B cell (primary cell): ENCODE measurements at regions not wholly inside any gene's neighbourhood (a gene's known extent, or its start where the extent isn't known, plus 50 kb on each side); places are given as distances from the start of the nearest gene placed in this dataset.

ENCODE experiments used
- ATAC-seq: fragments of 200-7000 bp; cut with Tn5 transposase; one replicate; pipeline ENCODE4 v1.10.0; 2021; ENCODE audit warnings: low read depth, mild to moderate bottlenecking, moderate number of reproducible peaks, moderate library complexity
- CTCF ChIA-PET: fragments of 350-600 bp; sonication (Branson Sonifier 250); formaldehyde crosslinking; loops from one replicate; lab custom pipeline; 2021; ENCODE audit warnings: antibody characterized with exemption, inconsistent platforms; lab: Charles Lee
- POLR2A ChIA-PET: fragments of 350-600 bp; sonication (Branson Sonifier 250); formaldehyde crosslinking; loops from one replicate; lab custom pipeline; 2021; ENCODE audit warnings: antibody characterized with exemption; lab: Charles Lee
- DNase-seq: peaks from one replicate; pipeline ENCODE4 v3.0.0; 2013
- H2AFZ ChIP-seq: 2 replicates; pipeline ENCODE4 v1.6.1; 2012; ENCODE audit warnings: mild to moderate bottlenecking, low read depth, low read length; ENCODE audit not compliant: insufficient read depth, poor library complexity, severe bottlenecking
- H3K27ac ChIP-seq, 2 donors: 1 replicate in 1 of 2; 2 replicates in 1 of 2; pipeline ENCODE4 v1.5.1; 2012 to 2013; ENCODE audit warnings: low read length in 2 of 2, mild to moderate bottlenecking in 2 of 2, moderate library complexity in 1 of 2
- H3K27me3 ChIP-seq, 4 experiments: fragments of 200-600 bp in 1 of 4; sonication (generic) in 1 of 4; replicated peaks in 1 of 4; 1 replicate in 2 of 4; 2 replicates in 2 of 4; pipeline versions ENCODE4 v1.6.1 to v1.7.0; 2013 to 2016; ENCODE audit warnings: low read length in 3 of 4, mild to moderate bottlenecking in 2 of 4, mixed read lengths in 1 of 4, moderate library complexity in 1 of 4; ENCODE audit not compliant: insufficient read depth in 4 of 4, control insufficient read depth in 3 of 4; ENCODE audit errors: control extremely low read depth in 1 of 4
- H3K36me3 ChIP-seq, 2 experiments: replicated peaks in 1 of 2; 1 replicate in 1 of 2; 2 replicates in 1 of 2; pipeline versions ENCODE4 v1.6.1 to v1.7.1; 2013; ENCODE audit warnings: low read length in 1 of 2; ENCODE audit not compliant: insufficient read depth in 2 of 2, control insufficient read depth in 1 of 2; ENCODE audit errors: control extremely low read depth in 1 of 2, extremely low read depth in 1 of 2
- H3K4me1 ChIP-seq, 2 donors: fragments of 200-600 bp in 1 of 2; sonication (generic) in 1 of 2; 1 replicate in 1 of 2; 2 replicates in 1 of 2; pipeline versions ENCODE4 v1.5.1 to v1.6.1; 2013 to 2017; ENCODE audit warnings: low read length in 2 of 2; ENCODE audit not compliant: control insufficient read depth in 2 of 2, insufficient read depth in 2 of 2
- H3K4me2 ChIP-seq: replicated peaks from 2 replicates; pipeline ENCODE3; 2012; ENCODE audit warnings: mild to moderate bottlenecking, low read depth, low read length; ENCODE audit not compliant: poor library complexity, severe bottlenecking
- H3K4me3 ChIP-seq, 5 experiments: fragments of 200-600 bp in 1 of 5; sonication (generic) in 1 of 5; 1 replicate in 3 of 5; 2 replicates in 2 of 5; pipeline versions ENCODE4 v1.5.1 to v1.7.0; 2011 to 2016; ENCODE audit warnings: low read length in 4 of 5, mild to moderate bottlenecking in 4 of 5, low read depth in 2 of 5, control low read depth in 1 of 5, moderate library complexity in 1 of 5; ENCODE audit not compliant: insufficient read depth in 1 of 5; ENCODE audit errors: control extremely low read depth in 1 of 5, extremely low read depth in 1 of 5
- H3K79me2 ChIP-seq: fragments of 200-600 bp; sonication (generic); one replicate; pipeline ENCODE4 v1.6.0; 2016; ENCODE audit warnings: low read length; ENCODE audit not compliant: control insufficient read depth, insufficient read depth
- H3K9ac ChIP-seq: fragments of 200-600 bp; sonication (generic); 2 replicates; pipeline ENCODE4 v1.6.1; 2017; ENCODE audit warnings: mild to moderate bottlenecking, low read length, moderate library complexity
- H3K9me3 ChIP-seq, 3 donors: one replicate each; pipeline versions ENCODE4 v1.6.1 to v1.7.1; 2013; ENCODE audit warnings: low read length in 2 of 3; ENCODE audit not compliant: control insufficient read depth in 2 of 3, insufficient read depth in 1 of 3; ENCODE audit errors: control extremely low read depth in 1 of 3
- H4K20me1 ChIP-seq: 2 replicates; pipeline ENCODE4 v1.6.0; 2012; ENCODE audit warnings: mild to moderate bottlenecking, low read length; ENCODE audit not compliant: insufficient read depth, control insufficient read depth, poor library complexity, severe bottlenecking
- H3K27ac Mint-ChIP-seq: one replicate; pipeline ENCODE4 v1.8.0; 2021; ENCODE audit warnings: mixed read lengths
- H3K27me3 Mint-ChIP-seq: one replicate; pipeline ENCODE4 v1.8.0; 2021; ENCODE audit warnings: mixed read lengths
- H3K4me1 Mint-ChIP-seq: one replicate; pipeline ENCODE4 v1.8.0; 2021; ENCODE audit warnings: mixed read lengths
- H3K4me3 Mint-ChIP-seq: one replicate; pipeline ENCODE4 v1.8.0; 2021; ENCODE audit warnings: mixed read lengths
- H3K9me3 Mint-ChIP-seq: one replicate; pipeline ENCODE4 v1.8.0; 2022; ENCODE audit warnings: mixed read lengths; ENCODE audit not compliant: insufficient read depth
- EZH2 ChIP-seq: IDR thresholded peaks from 2 replicates; pipeline ENCODE4 v1.6.1; 2012; ENCODE audit warnings: borderline replicate concordance, low read depth, mild to moderate bottlenecking, moderate library complexity, low read length; ENCODE audit not compliant: insufficient read depth, poor library complexity, severe bottlenecking
- WGBS: methylation state at CpG from one replicate; pipeline ENCODE4 v1.1.5; 2013; ENCODE audit warnings: missing lambda C conversion rate; ENCODE audit not compliant: insufficient coverage; 5-methylcytosine and 5-hydroxymethylcytosine counted together
- intact Hi-C: fragments of 100-400 bp; cut with micrococcal nuclease; formaldehyde crosslinking; loops from one replicate; pipeline ENCODE4 v1.10.0; 2022
- TF ChIP-seq, protein P1 (sequence below): fragments of 200-600 bp; IDR thresholded peaks from one replicate; pipeline ENCODE4 v1.8.0; 2022; ENCODE audit warnings: antibody characterized with exemption, mild to moderate bottlenecking

DNA sequence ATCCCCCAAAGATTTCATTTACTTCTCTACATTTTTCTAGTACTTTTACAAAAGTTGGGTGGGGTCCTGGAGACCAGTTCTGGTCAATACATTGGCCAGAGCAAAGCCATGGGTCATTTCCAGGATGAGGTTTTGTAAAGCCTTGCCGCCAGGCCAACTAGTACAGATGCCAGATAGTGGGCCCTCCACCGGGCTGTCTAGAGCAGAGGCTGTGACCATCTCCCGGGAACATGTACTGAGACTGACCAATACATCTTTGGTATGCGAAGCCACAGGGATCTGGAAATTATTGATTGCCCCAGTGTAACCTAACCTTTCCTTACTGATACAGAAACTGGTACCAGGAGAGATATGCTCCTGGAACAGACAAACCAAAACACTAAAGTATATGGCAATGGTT, 599.2 kb downstream of the ADCYAP1 start:
- H4K20me1 ChIP-seq, result no peaks in the 10 kb centered on the region
- H3K9me3 Mint-ChIP-seq, result no peaks in the 10 kb centered on the region
- no peak overlapping the region for H2AFZ ChIP-seq
- no peaks in the 10 kb centered on the region for H3K4me1 Mint-ChIP-seq
- no peaks in the 10 kb centered on the region for H3K36me3 ChIP-seq
- ChIA-PET POLR2A (no interaction called here), CTCF (no interaction called here)
- H3K27ac Mint-ChIP-seq, result no peak overlapping the region
- no peak overlapping the region for H3K9ac ChIP-seq
- H3K27me3 ChIP-seq, result no peaks in the 10 kb centered on the region
- H3K27me3 Mint-ChIP-seq, result no peaks in the 10 kb centered on the region
- H3K4me3 ChIP-seq, result no peak overlapping the region
- TF ChIP-seq, protein P1, sequence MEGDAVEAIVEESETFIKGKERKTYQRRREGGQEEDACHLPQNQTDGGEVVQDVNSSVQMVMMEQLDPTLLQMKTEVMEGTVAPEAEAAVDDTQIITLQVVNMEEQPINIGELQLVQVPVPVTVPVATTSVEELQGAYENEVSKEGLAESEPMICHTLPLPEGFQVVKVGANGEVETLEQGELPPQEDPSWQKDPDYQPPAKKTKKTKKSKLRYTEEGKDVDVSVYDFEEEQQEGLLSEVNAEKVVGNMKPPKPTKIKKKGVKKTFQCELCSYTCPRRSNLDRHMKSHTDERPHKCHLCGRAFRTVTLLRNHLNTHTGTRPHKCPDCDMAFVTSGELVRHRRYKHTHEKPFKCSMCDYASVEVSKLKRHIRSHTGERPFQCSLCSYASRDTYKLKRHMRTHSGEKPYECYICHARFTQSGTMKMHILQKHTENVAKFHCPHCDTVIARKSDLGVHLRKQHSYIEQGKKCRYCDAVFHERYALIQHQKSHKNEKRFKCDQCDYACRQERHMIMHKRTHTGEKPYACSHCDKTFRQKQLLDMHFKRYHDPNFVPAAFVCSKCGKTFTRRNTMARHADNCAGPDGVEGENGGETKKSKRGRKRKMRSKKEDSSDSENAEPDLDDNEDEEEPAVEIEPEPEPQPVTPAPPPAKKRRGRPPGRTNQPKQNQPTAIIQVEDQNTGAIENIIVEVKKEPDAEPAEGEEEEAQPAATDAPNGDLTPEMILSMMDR, result no peak
- no peak for TF ChIP-seq EZH2
- intact Hi-C loops, result no loop called here
- H3K4me1 ChIP-seq, result no peaks in the 10 kb centered on the region
- no peak overlapping the region for H3K4me3 Mint-ChIP-seq
- WGBS, result 95% methylated on average over 3 of the region's 4 CpGs
- ATAC-seq (no peak), DNase-seq (no peak)
- H3K4me2 ChIP-seq, result no peak overlapping the region
- no peaks in the 10 kb centered on the region for H3K79me2 ChIP-seq
- no peak overlapping the region for H3K27ac ChIP-seq
- no peaks in the 10 kb centered on the region for H3K9me3 ChIP-seq

DNA sequence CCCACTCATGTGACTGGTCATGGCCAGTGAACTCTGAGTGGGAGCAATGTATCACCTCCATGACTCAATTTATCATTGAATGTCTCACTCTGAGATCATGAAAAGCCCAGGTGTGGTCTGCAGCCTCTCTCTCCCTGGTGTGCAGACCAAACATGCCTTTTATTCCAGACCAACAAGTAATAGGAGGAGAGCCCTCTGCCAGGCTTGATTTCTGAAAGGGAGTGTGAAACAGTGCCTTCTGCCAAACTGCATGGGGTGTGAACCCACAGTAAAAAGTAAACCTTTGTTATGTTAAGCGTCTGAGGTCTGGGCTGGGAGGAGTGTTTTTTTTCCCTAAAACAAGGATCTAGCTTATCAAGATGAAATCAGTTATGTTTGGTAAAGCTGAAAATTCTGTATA, 601.2 kb downstream of the ADCYAP1 start:
- Mint-ChIP-seq H3K4me1 (no peaks in the 10 kb centered on the region), H3K27me3 (no peaks in the 10 kb centered on the region), H3K9me3 (peaks cover 3% of the 10 kb centered on the region), H3K4me3 (no peak overlapping the region), H3K27ac (no peak overlapping the region)
- intact Hi-C loops, result no loop called here
- Histone ChIP-seq H3K79me2 (no peaks in the 10 kb centered on the region), H4K20me1 (no peaks in the 10 kb centered on the region), H3K27me3 (no peaks in the 10 kb centered on the region), H3K9me3 (peaks cover 0 to 5% (median 0%) of the 10 kb centered on the region in 3 donors), H3K27ac (no peak overlapping the region), H3K4me2 (no peak overlapping the region), H3K4me3 (no peak overlapping the region), H3K36me3 (no peaks in the 10 kb centered on the region), H3K4me1 (no peaks in the 10 kb centered on the region), H3K9ac (no peak overlapping the region), H2AFZ (no peak overlapping the region)
- no peak for TF ChIP-seq EZH2
- TF ChIP-seq, protein P1, result no peak
- DNase-seq (no peak), ATAC-seq (no peak)
- POLR2A ChIA-PET, result no interaction called here
- no CpG with 5 or more reads among the region's 1 CpG for WGBS
- CTCF ChIA-PET, result no interaction called here
